ENCODE measurements at regions not wholly inside any gene's neighbourhood (a gene's known extent, or its start where the extent isn't known, plus 50 kb on each side); places are given as distances from the start of the nearest gene placed in this dataset.

DNA sequence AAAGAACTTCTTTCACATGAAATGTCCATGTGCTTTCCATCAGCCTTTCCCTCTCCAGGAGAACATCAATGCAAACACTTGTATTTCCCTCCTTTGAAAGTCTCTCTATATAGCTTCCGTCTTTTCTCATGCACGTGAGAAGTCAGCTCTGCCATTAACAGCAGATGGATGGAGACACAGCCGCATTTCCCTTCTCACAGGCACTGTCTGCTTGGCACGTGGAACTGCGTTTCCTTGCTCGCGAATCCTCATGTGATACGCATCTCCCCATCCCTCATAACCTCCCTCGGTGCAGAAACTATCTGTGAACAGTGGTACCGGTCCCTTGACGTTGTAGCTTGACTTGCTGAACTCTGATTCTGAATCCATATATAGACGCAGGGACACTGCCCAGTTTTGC lies 717.0 kb upstream of the RBFOX1 start:
- Histone ChIP-seq H3K9me3 (no peaks in the 10 kb centered on the region), H3K4me1 (no peaks in the 10 kb centered on the region), H3K27me3 (no peaks in the 10 kb centered on the region), H3K27ac (no peak overlapping the region), H3K4me3 (no peak overlapping the region), H3K36me3 (no peaks in the 10 kb centered on the region)
- DNase-seq, result no peak
- in situ Hi-C loops (cut with MboI; ENCODE audit: low pct_ligation_motif_present in 1 of 4, low pct_unique_long_range_greater_than_20kb in 1 of 4, low sequenced_read_pairs in 3 of 4), result loop anchor here in 1 of 4 donors (25.0 kb wide), 1 partner anchor 103 kb away; no protein-coding TSS in a partner anchor
- intact Hi-C loops (cut with DNase I; ENCODE audit: low total_unique reads), result no loop called here
- 63 to 86% methylated on average over 11 to 12 of the region's 12 CpGs for WGBS, 2 donors (ENCODE audit: low coverage in 1 of 2)
- TF ChIP-seq CTCF (IDR thresholded peaks at IDR 0.05) (no peak), EP300 (IDR thresholded peaks at IDR 0.05; ENCODE audit: low read depth) (no peak), POLR2A (IDR thresholded peaks at IDR 0.05) (no peak), POLR2AphosphoS5 (IDR thresholded peaks at IDR 0.05) (no peak)

DNA sequence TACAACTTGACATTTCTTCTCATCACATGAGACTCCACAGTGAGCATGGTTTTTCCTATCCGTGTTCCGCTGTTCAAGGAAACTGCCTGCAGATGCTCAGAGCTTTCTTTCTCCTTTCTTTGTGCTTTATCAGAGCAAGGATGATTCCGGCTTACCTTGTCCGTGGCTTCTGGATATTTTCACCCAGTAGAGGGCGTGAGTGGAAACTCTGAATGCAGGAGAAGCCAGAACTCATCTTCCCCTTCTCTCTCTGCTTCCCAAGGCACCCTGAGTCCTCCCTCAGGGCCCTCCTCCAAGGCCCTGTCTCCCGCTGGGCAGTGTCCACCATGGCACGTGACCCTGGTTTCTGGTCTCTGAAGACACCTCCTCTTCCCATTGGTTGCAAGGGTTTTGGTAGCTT lies 721.1 kb upstream of the RBFOX1 start:
- no peaks in the 10 kb centered on the region for H3K4me1 ChIP-seq
- H3K36me3 ChIP-seq, result no peaks in the 10 kb centered on the region
- no peak for DNase-seq
- H3K27ac ChIP-seq, result no peak overlapping the region
- H3K27me3 ChIP-seq, result no peaks in the 10 kb centered on the region
- H3K4me3 ChIP-seq, result no peak overlapping the region
- TF ChIP-seq CTCF (IDR thresholded peaks at IDR 0.05) (no peak), EP300 (IDR thresholded peaks at IDR 0.05; ENCODE audit: low read depth) (no peak), POLR2A (IDR thresholded peaks at IDR 0.05) (no peak), POLR2AphosphoS5 (IDR thresholded peaks at IDR 0.05) (no peak)
- intact Hi-C loops (cut with DNase I; ENCODE audit: low total_unique reads), result no loop called here
- WGBS, 2 donors (ENCODE audit: low coverage in 1 of 2), result 79% methylated on average over 6 to 7 of the region's 7 CpGs
- in situ Hi-C loops (cut with MboI; ENCODE audit: low pct_ligation_motif_present in 1 of 4, low pct_unique_long_range_greater_than_20kb in 1 of 4, low sequenced_read_pairs in 3 of 4), result loop anchor here in 1 of 4 donors (25.0 kb wide), 1 partner anchor 99 kb away; no protein-coding TSS in a partner anchor
- no peaks in the 10 kb centered on the region for H3K9me3 ChIP-seq

GRCh38 chr16:6605490-6605889 lies 727.2 kb upstream of the RBFOX1 start:
- 76 to 80% methylated on average over 3 to 11 of the region's 11 CpGs for WGBS, 2 donors (ENCODE audit: low coverage in 1 of 2)
- no peak for DNase-seq
- no peaks in the 10 kb centered on the region for H3K36me3 ChIP-seq
- intact Hi-C loops (cut with DNase I; ENCODE audit: low total_unique reads) (no loop called here), in situ Hi-C loops (cut with MboI; ENCODE audit: low pct_ligation_motif_present in 1 of 4, low pct_unique_long_range_greater_than_20kb in 1 of 4, low sequenced_read_pairs in 3 of 4) (loop anchor here in 1 of 4 donors (25.0 kb wide), 1 partner anchor 93 kb away; no protein-coding TSS in a partner anchor)
- H3K27me3 ChIP-seq, result no peaks in the 10 kb centered on the region
- H3K4me3 ChIP-seq, result no peak overlapping the region
- no peaks in the 10 kb centered on the region for H3K4me1 ChIP-seq
- no peak overlapping the region for H3K27ac ChIP-seq
- H3K9me3 ChIP-seq, result no peaks in the 10 kb centered on the region
- TF ChIP-seq CTCF (IDR thresholded peaks at IDR 0.05), result no peak
- TF ChIP-seq EP300 (IDR thresholded peaks at IDR 0.05; ENCODE audit: low read depth), result no peak
- no peak for TF ChIP-seq POLR2A (IDR thresholded peaks at IDR 0.05)
- no peak for TF ChIP-seq POLR2AphosphoS5 (IDR thresholded peaks at IDR 0.05)

DNA sequence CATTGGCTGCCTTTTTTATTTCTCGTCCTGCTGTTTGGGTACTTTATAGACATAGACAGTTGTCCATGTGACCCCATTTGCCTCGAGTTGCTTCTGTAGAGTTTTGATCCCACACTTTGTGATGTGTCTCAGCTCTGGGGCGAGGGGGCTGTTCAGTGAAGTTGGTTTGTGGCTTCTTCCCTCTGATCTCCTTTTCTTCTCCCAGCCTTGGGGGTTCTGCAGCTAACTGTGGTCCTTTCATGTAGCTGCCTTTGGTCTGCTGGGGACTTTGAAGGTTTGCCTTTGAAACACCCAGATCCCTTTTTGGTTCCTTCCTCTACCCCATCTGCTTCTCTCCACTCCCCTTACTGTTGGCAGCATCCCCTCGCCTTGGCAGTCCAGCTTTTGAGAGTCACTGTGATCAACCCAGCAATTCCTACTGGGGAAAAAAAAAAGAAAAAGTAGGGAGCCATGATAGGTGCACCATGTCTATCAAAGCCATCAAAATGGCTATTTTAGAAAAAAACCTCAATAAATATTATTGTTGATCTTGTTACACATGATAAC lies 728.8 kb upstream of the RBFOX1 start:
- no peaks in the 10 kb centered on the region for H3K27me3 ChIP-seq
- WGBS, 2 donors (ENCODE audit: low coverage in 1 of 2), result 66 to 92% methylated on average over 2 to 4 of the region's 4 CpGs
- TF ChIP-seq POLR2AphosphoS5 (IDR thresholded peaks at IDR 0.05), result no peak
- TF ChIP-seq POLR2A (IDR thresholded peaks at IDR 0.05), result no peak
- TF ChIP-seq CTCF (IDR thresholded peaks at IDR 0.05), result no peak
- TF ChIP-seq EP300 (IDR thresholded peaks at IDR 0.05; ENCODE audit: low read depth), result no peak
- H3K9me3 ChIP-seq, result no peaks in the 10 kb centered on the region
- H3K4me1 ChIP-seq, result no peaks in the 10 kb centered on the region
- intact Hi-C loops (cut with DNase I; ENCODE audit: low total_unique reads) (no loop called here), in situ Hi-C loops (cut with MboI; ENCODE audit: low pct_ligation_motif_present in 1 of 4, low pct_unique_long_range_greater_than_20kb in 1 of 4, low sequenced_read_pairs in 3 of 4) (loop anchor here in 1 of 4 donors (25.0 kb wide), 1 partner anchor 92 kb away; no protein-coding TSS in a partner anchor)
- H3K27ac ChIP-seq, result no peak overlapping the region
- no peak overlapping the region for H3K4me3 ChIP-seq
- no peaks in the 10 kb centered on the region for H3K36me3 ChIP-seq
- no peak for DNase-seq

Data from transverse colon (tissue), 4 donors.